Activated B cell treated with CpG ODN at 0.5 μM for 24 hours (primary cell): ENCODE measurements at regions not wholly inside any gene's neighbourhood (a gene's known extent, or its start where the extent isn't known, plus 50 kb on each side); places are given as distances from the start of the nearest gene placed in this dataset.

Source experiments
- ATAC-seq: fragments of 200-7000 bp; cut with Tn5 transposase; one replicate; pipeline ENCODE4 v1.10.0; 2021; ENCODE audit warnings: low read depth, mild to moderate bottlenecking, moderate library complexity
- CTCF ChIA-PET: fragments of 350-600 bp; sonication (Branson Sonifier 250); formaldehyde crosslinking; loops from one replicate; lab custom pipeline; 2021; ENCODE audit warnings: antibody characterized with exemption; lab: Charles Lee
- POLR2A ChIA-PET: fragments of 350-600 bp; sonication (Branson Sonifier 250); formaldehyde crosslinking; loops from one replicate; lab custom pipeline; 2021; ENCODE audit warnings: antibody characterized with exemption; lab: Charles Lee
- DNase-seq: peaks from one replicate; pipeline ENCODE4 v3.0.0; 2022
- H3K27ac Mint-ChIP-seq: one replicate; pipeline ENCODE4 v1.8.0; 2020; ENCODE audit warnings: mixed read lengths
- H3K27me3 Mint-ChIP-seq: one replicate; pipeline ENCODE4 v1.8.0; 2021; ENCODE audit warnings: mixed read lengths
- H3K36me3 Mint-ChIP-seq: one replicate; pipeline ENCODE4 v1.8.0; 2021; ENCODE audit warnings: low read depth, mixed read lengths
- H3K4me1 Mint-ChIP-seq: one replicate; pipeline ENCODE4 v1.8.0; 2021; ENCODE audit warnings: mixed read lengths
- H3K4me3 Mint-ChIP-seq: one replicate; pipeline ENCODE4 v1.8.0; 2020; ENCODE audit warnings: mild to moderate bottlenecking, mixed read lengths
- H3K9me3 Mint-ChIP-seq: one replicate; pipeline ENCODE4 v1.8.0; 2020; ENCODE audit warnings: mixed read lengths
- CTCF ChIP-seq: fragments of 200-600 bp; IDR thresholded peaks from one replicate; pipeline ENCODE4 v1.8.0; 2022; ENCODE audit warnings: antibody characterized with exemption, mild to moderate bottlenecking
- intact Hi-C: fragments of 100-400 bp; cut with micrococcal nuclease; formaldehyde crosslinking; loops from one replicate; pipeline ENCODE4 v1.15.1; 2024

GRCh38 chr1:56433056-56433577, 146.2 kb downstream of the PLPP3 start:
- Mint-ChIP-seq H3K27ac (peak overlapping the region; percentile 50), H3K4me1 (peaks cover 67% of the 10 kb centered on the region), H3K27me3 (no peaks in the 10 kb centered on the region), H3K9me3 (no peaks in the 10 kb centered on the region), H3K36me3 (no peaks in the 10 kb centered on the region), H3K4me3 (peak overlapping the region; percentile 56)
- peak; percentile 84 for ATAC-seq
- no peak for DNase-seq
- intact Hi-C loops, result no loop called here
- ChIA-PET POLR2A (interaction anchor here (0.8 kb wide), 1 partner anchor 8 kb away, joined by 3 read pairs; no protein-coding TSS in a partner anchor), CTCF (interaction anchor here (1.0 kb wide), 1 partner anchor 152 kb away, joined by 4 read pairs; no protein-coding TSS in a partner anchor)
- TF ChIP-seq CTCF, result no peak

GRCh38 chr1:56432166-56432971, 147.0 kb downstream of the PLPP3 start:
- no peak for DNase-seq
- ChIA-PET POLR2A (no interaction called here), CTCF (interaction anchor here (1.0 kb wide), 1 partner anchor 152 kb away, joined by 4 read pairs; no protein-coding TSS in a partner anchor)
- Mint-ChIP-seq H3K9me3 (no peaks in the 10 kb centered on the region), H3K27ac (peak overlapping the region; percentile 50), H3K4me1 (peaks cover 67% of the 10 kb centered on the region), H3K4me3 (peak overlapping the region; percentile 56), H3K36me3 (no peaks in the 10 kb centered on the region), H3K27me3 (no peaks in the 10 kb centered on the region)
- intact Hi-C loops, result no loop called here
- TF ChIP-seq CTCF, result no peak
- ATAC-seq, result no peak

DNA sequence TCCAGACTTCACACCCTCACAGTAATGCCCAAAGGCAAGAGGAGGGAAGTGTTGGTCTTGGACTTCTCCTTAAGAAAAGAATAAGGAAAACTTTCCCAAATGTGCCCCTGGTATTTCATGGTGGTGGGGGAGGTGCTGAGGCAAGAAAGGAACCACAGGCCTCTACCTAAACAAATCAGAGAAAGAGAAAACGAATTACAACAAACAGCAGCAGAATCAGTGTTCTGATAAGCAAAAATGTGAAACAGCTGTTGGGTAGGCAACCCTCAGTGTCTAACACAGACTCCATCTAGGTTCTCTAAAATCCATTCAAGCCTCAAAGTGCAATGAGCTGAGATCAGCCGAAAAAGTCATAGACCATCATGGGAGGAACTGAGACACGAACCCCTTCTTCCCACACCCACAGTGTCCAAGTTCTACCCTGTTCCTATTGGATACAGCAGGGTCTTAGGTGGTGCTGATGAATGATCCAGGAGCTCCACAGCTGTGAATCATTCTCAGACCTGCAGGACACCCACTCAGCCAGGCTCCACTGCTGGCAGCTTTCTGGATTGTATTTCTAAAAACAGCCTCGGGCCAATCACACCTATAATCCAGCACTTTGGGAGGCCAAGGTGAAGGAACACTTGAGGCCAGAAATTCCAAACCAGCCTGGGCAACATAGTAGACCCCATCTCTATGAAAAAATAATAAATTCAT, 149.1 kb downstream of the PLPP3 start:
- POLR2A ChIA-PET, result no interaction called here
- intact Hi-C loops, result no loop called here
- Mint-ChIP-seq H3K9me3 (no peaks in the 10 kb centered on the region), H3K27ac (no peak overlapping the region), H3K36me3 (no peaks in the 10 kb centered on the region), H3K27me3 (no peaks in the 10 kb centered on the region), H3K4me1 (peaks cover 71% of the 10 kb centered on the region), H3K4me3 (no peak overlapping the region)
- DNase-seq (no peak), ATAC-seq (no peak)
- CTCF ChIA-PET, result interaction anchor here (0.7 kb wide), 1 partner anchor 1146 kb away, joined by 3 read pairs; no protein-coding TSS in a partner anchor
- TF ChIP-seq CTCF, result no peak

- no peaks in the 10 kb centered on the region for H3K36me3 Mint-ChIP-seq
- intact Hi-C loops, result no loop called here
- no peak for TF ChIP-seq CTCF
- POLR2A ChIA-PET, result no interaction called here
- no peaks in the 10 kb centered on the region for H3K27me3 Mint-ChIP-seq
- H3K27ac Mint-ChIP-seq, result no peak overlapping the region
- H3K4me3 Mint-ChIP-seq, result no peak overlapping the region
- ATAC-seq (no peak), DNase-seq (no peak)
- H3K9me3 Mint-ChIP-seq, result no peaks in the 10 kb centered on the region
- CTCF ChIA-PET, result no interaction called here
- H3K4me1 Mint-ChIP-seq, result peaks cover 71% of the 10 kb centered on the region
Measured at GRCh38 chr1:56429288-56429687, 150.1 kb downstream of the PLPP3 start.
